Activated T-cell treated with anti-CD3 and anti-CD28 coated beads for 1 hour (primary cell): ENCODE measurements at regions not wholly inside any gene's neighbourhood (a gene's known extent, or its start where the extent isn't known, plus 50 kb on each side); places are given as distances from the start of the nearest gene placed in this dataset.

ENCODE experiments used
- DNase-seq: peaks from one replicate; pipeline ENCODE4 v3.0.0-alpha.2; 2020; ENCODE audit warnings: low read depth

GRCh38 chr1:234718496-234719453 is 108.8 kb upstream of the IRF2BP2 start:
- no peak for DNase-seq

GRCh38 chr1:234716908-234717375 is 107.0 kb upstream of the IRF2BP2 start:
- DNase-seq, result no peak

GRCh38 chr1:234715252-234716014 is 105.5 kb upstream of the IRF2BP2 start:
- DNase-seq, result no peak

GRCh38 chr1:234713859-234714258 is 103.9 kb upstream of the IRF2BP2 start:
- no peak for DNase-seq

GRCh38 chr1:234713440-234713839 is 103.5 kb upstream of the IRF2BP2 start:
- no peak for DNase-seq

GRCh38 chr1:234712891-234713305 is 102.9 kb upstream of the IRF2BP2 start:
- no peak for DNase-seq

GRCh38 chr1:234710936-234711724 is 101.2 kb upstream of the IRF2BP2 start:
- no peak for DNase-seq

GRCh38 chr1:234710381-234710780 is 100.4 kb upstream of the IRF2BP2 start:
- no peak for DNase-seq

- no peak for DNase-seq
Measured at GRCh38 chr1:234709473-234710228, 99.7 kb upstream of the IRF2BP2 start.

- no peak for DNase-seq
Measured at GRCh38 chr1:234708700-234709395, 98.9 kb upstream of the IRF2BP2 start.

GRCh38 chr1:234707641-234708040 is 97.7 kb upstream of the IRF2BP2 start:
- DNase-seq, result no peak

GRCh38 chr1:234706931-234707330 is 97.0 kb upstream of the IRF2BP2 start:
- no peak for DNase-seq

GRCh38 chr1:234706199-234706598 is 96.2 kb upstream of the IRF2BP2 start:
- DNase-seq, result no peak

GRCh38 chr1:234705615-234706014 is 95.6 kb upstream of the IRF2BP2 start:
- DNase-seq, result no peak

- no peak for DNase-seq
Measured at GRCh38 chr1:234704106-234704887, 94.3 kb upstream of the IRF2BP2 start.

GRCh38 chr1:234702342-234703000 is 92.5 kb upstream of the IRF2BP2 start:
- no peak for DNase-seq

- no peak for DNase-seq
Measured at GRCh38 chr1:234701737-234702341, 91.9 kb upstream of the IRF2BP2 start.

GRCh38 chr1:234699795-234700665 is 90.1 kb upstream of the IRF2BP2 start:
- no peak for DNase-seq
